ENCODE measurements at regions not wholly inside any gene's neighbourhood (a gene's known extent, or its start where the extent isn't known, plus 50 kb on each side); places are given as distances from the start of the nearest gene placed in this dataset.

GRCh38 chr5:36739751-36740221, 133.4 kb downstream of the SLC1A3 start:
- peak; percentile 28 to 77 (median 68) for TF ChIP-seq CTCF (IDR thresholded peaks at IDR 0.05)
- no peak for TF ChIP-seq POLR2AphosphoS5 (IDR thresholded peaks at IDR 0.05)
- peaks cover 0 to 4% of the 10 kb centered on the region in 2 donors for H3K27me3 ChIP-seq
- H3K4me1 ChIP-seq, result peaks cover 0 to 4% of the 10 kb centered on the region in 2 donors
- intact Hi-C loops (cut with DNase I; ENCODE audit: low total_unique reads), result no loop called here
- peak; percentile 44 to 71 for DNase-seq (ENCODE audit: low spot score in 2 of 2)
- no peak overlapping the region for H3K27ac ChIP-seq
- H3K4me3 ChIP-seq, result no peak overlapping the region
- no peaks in the 10 kb centered on the region for H3K36me3 ChIP-seq
- no peaks in the 10 kb centered on the region for H3K9me3 ChIP-seq

- peaks cover 0 to 4% of the 10 kb centered on the region in 2 donors for H3K27me3 ChIP-seq
- intact Hi-C loops (cut with DNase I; ENCODE audit: low total_unique reads), result no loop called here
- no peaks in the 10 kb centered on the region for H3K36me3 ChIP-seq
- no peak for DNase-seq (ENCODE audit: low spot score in 2 of 2)
- H3K27ac ChIP-seq, result no peak overlapping the region
- TF ChIP-seq CTCF (IDR thresholded peaks at IDR 0.05) (no peak), POLR2A (IDR thresholded peaks at IDR 0.05) (no peak)
- H3K4me1 ChIP-seq, result peaks cover 0 to 4% of the 10 kb centered on the region in 2 donors
- no peaks in the 10 kb centered on the region for H3K9me3 ChIP-seq
- H3K4me3 ChIP-seq, result no peak overlapping the region
Measured at GRCh38 chr5:36740259-36740898, 134.0 kb downstream of the SLC1A3 start.

- Histone ChIP-seq H3K4me1 (peaks cover 0 to 4% of the 10 kb centered on the region in 2 donors), H3K9me3 (no peaks in the 10 kb centered on the region), H3K4me3 (no peak overlapping the region), H3K27ac (no peak overlapping the region), H3K36me3 (no peaks in the 10 kb centered on the region), H3K27me3 (peaks cover 0 to 4% of the 10 kb centered on the region in 2 donors)
- intact Hi-C loops (cut with DNase I; ENCODE audit: low total_unique reads), result no loop called here
- DNase-seq (ENCODE audit: low spot score in 2 of 2), result peak in 1 of 2 donors; percentile 67
- no peak for TF ChIP-seq POLR2A (IDR thresholded peaks at IDR 0.05)
- TF ChIP-seq POLR2AphosphoS5 (IDR thresholded peaks at IDR 0.05), result no peak
- no peak for TF ChIP-seq CTCF (IDR thresholded peaks at IDR 0.05)
Measured at GRCh38 chr5:36741128-36741527, 134.7 kb downstream of the SLC1A3 start.

- Histone ChIP-seq H3K36me3 (no peaks in the 10 kb centered on the region), H3K27ac (peak overlapping the region; percentile 89 to 90), H3K27me3 (no peaks in the 10 kb centered on the region), H3K9me3 (no peaks in the 10 kb centered on the region), H3K4me3 (peak overlapping the region; percentile 52 to 83 (median 70)), H3K4me1 (peaks cover 0 to 4% of the 10 kb centered on the region in 2 donors)
- intact Hi-C loops (cut with DNase I; ENCODE audit: low total_unique reads), result no loop called here
- TF ChIP-seq POLR2A (IDR thresholded peaks at IDR 0.05) (no peak), CTCF (IDR thresholded peaks at IDR 0.05) (peak; percentile 38 to 59 (median 43))
- DNase-seq (ENCODE audit: low spot score in 2 of 2), result peak in 1 of 2 donors; percentile 66
Measured at GRCh38 chr5:36743891-36744772, 132.4 kb upstream of the NIPBL start.

Data from breast epithelium (tissue), 4 donors.